HG03432 (cell line): ENCODE measurements at regions not wholly inside any gene's neighbourhood (a gene's known extent, or its start where the extent isn't known, plus 50 kb on each side); places are given as distances from the start of the nearest gene placed in this dataset.
"Not testable (repeated sequence)": the region's sequence is repeated elsewhere in the genome, so short reads cannot be mapped to it uniquely, and the experiment has no call there.

Source experiments
- ATAC-seq: cut with Tn5 transposase; IDR thresholded peaks from one replicate; pipeline ENCODE4 v1.9.1; 2021; ENCODE audit warnings: mild to moderate bottlenecking, moderate library complexity; ENCODE audit not compliant: unreplicated experiment

DNA sequence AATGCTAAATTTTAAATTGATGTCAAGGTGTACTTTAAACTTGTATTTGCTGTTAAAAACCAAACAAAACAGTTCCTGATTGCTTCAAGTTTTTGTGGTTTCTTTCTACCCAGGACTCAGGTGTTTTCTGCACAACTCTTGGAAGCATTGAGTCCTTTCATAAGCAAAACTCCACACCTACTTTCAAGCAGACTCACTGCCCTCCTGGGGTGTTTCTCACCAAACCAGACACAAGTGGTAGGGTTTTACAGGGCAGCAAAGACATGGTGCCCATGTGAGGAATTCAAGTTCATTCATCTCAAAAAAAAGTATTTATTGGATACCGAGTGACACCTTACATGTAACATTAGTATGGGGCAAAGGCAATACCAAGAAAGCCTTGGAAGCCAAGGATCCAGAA, 146.7 kb upstream of the BNIP2 start:
- ATAC-seq, result no peak

DNA sequence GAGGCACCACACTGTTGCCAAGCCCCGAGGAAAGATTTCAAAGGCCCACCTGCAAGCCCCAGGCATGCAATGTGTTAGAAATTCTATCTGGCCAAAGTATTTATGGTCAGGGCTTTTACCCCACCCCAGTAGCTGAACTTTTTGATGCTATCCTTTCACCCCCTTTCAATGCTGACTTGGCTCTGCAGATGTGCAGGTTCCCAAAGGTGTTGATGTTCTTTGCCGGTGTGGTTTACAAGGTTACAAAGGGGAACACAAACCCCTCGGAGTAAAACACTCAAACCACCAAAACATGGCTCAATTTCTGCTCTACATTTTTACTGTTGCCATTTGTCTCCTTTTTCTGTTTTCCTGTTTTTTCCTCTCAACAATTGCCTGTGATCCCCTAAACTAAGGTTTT, 145.4 kb upstream of the BNIP2 start:
- ATAC-seq, result no peak

DNA sequence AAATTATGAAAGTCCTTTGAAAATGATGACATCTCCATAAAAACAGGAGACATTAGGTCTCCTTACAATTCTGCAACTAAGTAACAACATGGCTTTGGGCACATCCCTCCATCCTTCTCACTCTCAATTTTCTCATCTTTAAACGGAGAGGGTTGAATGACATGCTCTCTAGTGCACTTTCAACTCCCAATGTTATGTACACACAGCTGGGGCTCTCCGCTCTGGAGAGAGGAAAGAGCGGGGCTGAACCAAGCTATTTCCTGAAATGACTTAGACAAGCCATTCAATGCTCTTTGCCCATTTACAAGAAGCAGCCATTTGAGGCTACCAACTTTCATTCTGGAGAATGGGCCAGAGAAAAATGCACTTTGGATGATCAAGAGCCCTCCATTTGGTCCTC, 144.2 kb upstream of the BNIP2 start:
- ATAC-seq, result no peak

DNA sequence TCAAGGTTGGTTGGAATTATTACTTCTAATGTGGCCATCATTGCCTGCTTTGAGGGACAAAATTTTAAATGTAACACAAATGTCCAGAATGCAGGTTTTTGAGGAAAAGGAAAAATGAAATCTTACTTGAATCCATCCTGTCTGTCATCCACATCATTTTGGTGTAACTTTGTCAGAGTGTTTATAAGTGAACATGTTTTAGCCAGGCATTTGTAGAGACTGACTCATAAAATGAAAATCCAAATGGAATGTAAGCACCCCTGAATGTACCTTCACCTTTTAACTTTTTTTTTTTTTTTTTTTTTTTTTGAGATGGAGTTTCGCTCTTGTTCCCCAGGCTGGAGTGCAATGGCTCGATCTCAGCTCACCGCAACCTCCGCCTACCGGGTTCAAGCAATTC, 141.8 kb upstream of the BNIP2 start:
- ATAC-seq, result no peak

DNA sequence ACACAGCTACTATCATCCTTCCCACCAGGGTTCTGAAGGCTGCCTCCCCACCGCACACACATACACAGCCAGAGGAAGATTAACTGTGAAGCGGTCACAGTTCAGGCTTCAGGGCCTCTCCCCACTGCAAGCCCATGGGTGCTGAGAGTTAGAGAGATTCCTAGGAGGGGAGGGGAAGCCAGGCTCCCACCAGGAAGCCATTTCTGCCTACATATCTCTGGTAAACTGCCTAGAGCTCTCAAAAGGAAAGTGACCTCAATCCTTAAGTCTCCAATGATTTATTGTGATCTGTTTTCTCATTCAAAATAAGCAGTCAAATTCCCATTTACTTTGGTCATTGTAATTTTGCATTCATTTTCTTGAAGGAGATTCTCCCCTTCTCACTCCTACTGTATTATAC, 141.0 kb upstream of the BNIP2 start:
- ATAC-seq, result no peak

- ATAC-seq, result no peak
Observed at GRCh38 chr15:59828861-59829260, 139.7 kb upstream of the BNIP2 start.

DNA sequence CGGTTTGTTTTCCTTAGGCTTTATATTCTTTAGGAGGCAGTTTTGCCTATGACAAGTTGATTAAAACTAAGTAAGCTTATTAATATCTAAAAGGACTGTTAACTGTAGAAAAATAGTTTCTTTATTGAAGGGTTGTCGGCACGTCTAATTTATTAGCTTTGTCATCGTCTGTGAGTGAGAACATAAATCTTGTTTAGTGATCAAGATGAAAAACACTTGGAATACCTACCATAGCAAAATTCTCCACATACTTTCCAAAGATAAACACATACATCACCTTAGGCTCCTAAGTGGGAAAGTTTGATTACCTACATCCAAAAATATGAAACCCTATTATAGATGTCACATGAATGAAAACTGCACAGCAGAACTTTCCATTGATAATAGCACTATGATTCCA, 139.1 kb upstream of the BNIP2 start:
- no peak for ATAC-seq

DNA sequence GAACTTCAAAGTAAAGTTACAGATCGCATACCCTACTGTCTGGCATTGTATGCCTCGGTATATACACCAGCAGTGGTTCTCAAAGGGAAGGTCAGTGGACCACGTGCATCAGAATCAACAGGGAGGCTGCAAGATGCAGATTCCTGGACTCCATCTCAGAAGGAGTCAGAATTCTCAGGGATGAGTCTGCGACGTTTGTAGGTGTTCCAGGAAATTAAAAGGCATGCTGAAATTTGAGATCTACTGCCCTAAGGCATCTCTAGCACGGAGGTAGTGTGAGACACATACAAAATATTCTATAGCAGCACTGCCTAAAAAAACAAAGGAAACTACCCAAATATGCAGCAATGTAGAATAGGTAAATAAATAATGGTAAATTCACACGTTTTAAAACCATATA, 136.8 kb upstream of the BNIP2 start:
- no peak for ATAC-seq

DNA sequence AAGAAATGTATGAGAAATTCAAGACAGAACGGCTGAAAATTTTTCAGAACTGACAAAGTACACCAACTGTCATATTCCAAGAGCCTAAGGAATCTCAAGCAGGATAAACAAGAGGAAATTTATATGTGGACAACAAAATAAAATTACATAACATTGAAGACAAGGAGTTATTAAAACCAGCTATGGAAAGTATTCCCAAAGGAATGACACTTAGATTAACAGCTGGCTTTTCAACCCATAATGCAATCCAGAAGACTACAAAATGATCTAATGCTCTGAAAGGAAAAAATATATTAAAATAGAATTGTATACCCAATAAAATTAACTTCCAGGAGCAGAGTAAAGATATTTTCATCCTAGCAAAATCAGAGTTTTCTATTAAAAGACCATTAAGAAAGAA, 132.2 kb upstream of the BNIP2 start:
- no peak for ATAC-seq

DNA sequence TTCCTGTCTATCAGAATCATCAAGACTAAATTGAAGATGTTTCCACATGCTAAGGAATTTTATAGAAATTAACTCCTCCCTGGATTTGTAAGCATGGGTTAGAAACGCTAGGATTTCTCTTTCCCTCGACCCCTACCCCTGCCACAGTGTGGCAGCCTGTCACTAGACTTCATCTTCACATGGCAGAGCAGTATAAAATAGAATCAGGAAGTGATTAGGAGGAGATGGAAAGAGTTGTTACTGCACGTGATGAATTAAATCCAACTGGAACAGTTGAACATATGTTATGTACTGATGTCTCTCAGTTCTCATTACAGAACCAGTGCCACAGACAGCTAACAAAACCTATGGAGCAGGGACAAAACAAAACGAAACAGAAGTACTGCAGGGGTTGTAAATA, 130.0 kb upstream of the BNIP2 start:
- ATAC-seq, result no peak

GRCh38 chr15:59818336-59818735, 129.2 kb upstream of the BNIP2 start:
- no peak for ATAC-seq

DNA sequence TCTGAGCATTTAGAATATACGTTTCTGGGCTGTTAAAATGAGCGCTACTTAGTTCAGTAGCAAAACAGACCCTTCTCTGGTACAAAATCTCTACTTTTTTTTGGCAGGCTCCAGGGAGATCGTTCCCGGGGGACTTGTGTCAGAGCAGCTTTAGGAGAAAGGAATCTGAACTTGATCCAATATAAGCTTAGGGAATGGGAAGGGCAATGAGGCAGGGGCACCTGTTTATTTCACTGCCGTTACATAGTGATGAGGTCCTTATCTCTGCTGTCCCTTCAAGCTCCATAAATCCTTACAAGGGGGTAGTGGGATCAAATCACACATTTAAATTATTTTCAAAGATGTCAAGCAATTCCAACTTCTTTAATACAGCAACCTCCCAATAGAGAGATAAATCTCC, 128.7 kb upstream of the BNIP2 start:
- no peak for ATAC-seq

DNA sequence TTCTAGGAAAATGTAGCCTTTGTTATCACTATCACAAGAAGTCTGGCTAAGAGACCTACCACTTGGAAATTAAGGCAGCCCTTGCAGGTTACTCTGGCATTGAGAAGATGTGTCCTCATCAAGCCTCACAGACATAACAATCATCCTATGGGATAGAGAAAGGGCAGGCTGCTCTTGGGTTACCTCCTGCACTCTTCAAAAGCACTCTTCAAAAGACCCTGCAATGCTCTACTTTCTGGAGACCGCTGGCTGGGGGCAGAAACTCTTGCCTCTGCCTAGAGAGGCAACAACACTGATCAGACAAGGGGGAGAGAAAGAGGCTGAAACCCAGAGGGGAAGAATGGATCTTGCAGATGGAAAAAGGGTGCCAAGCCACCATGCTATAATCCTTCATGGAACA, 127.9 kb upstream of the BNIP2 start:
- no peak for ATAC-seq

DNA sequence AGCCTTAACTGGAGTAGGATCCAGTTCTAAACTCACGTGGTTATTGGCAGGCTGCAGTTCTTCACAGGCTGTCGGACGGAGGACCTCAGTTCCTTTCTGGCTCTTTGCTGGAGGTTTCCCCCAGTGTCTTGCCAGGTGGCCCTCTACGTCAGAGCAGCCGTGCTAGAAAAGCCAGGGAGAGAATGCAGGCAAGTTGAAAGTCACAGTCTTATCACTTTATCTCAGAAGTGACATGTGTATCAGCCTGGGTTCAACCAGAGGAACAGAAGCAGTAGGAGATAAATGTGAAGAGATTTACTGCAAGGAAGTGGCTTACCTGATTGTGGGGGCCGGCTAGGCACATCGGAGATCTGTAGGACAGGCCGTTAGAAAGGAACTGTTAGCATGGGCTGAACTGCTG, 125.3 kb upstream of the BNIP2 start:
- no peak for ATAC-seq

GRCh38 chr15:59812889-59813288, 123.8 kb upstream of the BNIP2 start:
- ATAC-seq, result no peak

DNA sequence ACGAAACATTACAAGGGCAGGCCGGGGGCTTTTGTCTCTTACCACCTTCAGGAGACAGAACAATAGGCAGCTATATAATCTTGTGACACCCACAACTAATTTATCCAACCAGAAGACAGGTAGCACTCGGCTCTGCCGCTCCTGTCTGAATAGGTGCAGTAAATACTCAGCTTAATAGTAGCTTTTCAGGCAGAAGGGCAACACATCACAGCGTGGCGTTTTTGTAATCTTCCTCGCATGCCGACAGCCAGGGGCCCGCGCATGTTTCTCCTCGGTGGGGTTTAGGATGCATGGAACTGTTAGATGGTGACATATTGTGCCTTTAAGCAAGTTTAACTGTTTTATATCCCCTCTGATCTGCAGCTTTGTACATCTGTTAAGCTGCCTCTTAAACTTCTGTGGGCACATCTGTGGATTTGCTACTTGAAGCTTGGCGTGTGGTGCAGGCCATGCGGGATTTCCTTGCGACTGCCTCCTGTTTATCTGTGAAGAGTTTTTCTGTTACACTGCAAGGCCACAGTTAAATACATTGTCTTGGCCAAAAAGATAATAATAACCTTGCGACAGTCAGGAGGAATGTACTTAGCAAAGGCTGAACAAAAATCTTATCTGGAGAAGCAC, 123.2 kb upstream of the BNIP2 start:
- no peak for ATAC-seq

- not testable (repeated sequence) for ATAC-seq
Observed at GRCh38 chr15:59803293-59803966, 114.3 kb upstream of the BNIP2 start.

DNA sequence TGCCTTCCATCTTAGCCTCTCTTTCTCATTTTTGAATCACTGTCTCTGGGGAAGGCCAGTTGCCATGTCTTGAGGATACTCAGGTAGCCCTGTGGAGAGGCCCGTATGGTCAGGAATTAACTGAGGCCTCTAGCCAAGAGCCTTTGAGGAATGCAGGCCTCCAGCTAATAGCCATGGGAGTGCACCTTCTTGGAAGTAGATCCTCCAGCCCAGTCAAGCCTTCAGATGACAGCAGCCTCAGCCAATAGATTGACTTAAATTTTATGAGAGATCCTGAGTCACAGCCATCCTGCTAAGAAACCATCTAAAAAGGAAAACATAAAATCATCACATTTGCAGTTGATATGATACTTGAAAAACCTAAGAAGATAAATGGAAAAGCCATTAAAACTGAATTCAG, 112.5 kb upstream of the BNIP2 start:
- no peak for ATAC-seq

DNA sequence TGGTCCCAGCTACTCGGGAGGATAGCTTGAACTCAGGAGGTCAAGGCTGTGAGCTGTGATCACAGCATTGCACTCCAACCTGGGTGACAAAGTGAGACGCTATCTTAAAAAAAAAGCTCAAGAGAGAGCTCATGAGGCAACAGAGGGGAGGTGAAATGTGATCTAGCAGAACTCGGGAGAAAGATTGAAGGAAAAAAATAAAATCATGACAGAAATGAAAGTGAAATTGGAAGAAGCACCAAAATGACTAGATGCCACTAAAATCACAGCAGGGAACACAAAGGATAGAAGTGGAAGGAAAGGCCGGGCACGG, 109.4 kb upstream of the BNIP2 start:
- no peak for ATAC-seq

GRCh38 chr15:59797756-59798604, 108.9 kb upstream of the BNIP2 start:
- no peak for ATAC-seq

DNA sequence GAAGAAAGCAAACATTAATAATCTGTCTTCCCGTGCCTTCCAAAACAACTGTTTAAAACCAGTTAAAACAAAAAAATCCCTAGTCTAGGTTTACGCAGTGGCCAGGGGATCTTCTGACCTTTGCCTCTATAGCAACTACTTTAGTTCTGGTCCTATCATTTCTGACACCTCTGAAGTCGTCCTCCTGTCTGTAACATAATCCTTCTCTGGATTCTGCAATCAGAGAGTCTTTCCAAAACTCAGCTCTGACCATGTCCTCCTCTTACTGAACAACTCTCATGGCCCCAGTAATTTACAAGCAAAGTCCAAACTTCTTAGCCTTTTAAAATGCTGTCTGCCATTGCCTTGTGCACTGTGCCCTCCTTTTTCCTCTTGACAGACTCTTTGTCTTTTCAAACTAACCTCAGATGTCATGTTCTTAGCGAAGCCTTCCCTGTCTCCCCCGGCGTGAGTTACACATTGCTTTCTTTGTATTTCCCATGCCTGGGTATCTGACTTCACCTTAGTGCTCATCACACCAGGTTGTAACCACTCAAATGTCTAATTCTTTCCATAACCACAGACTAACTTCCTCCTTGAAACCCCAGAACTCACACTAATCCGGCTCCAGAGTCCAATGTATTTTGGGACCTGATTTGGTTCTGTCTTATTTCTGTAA, 105.2 kb upstream of the BNIP2 start:
- no peak for ATAC-seq

DNA sequence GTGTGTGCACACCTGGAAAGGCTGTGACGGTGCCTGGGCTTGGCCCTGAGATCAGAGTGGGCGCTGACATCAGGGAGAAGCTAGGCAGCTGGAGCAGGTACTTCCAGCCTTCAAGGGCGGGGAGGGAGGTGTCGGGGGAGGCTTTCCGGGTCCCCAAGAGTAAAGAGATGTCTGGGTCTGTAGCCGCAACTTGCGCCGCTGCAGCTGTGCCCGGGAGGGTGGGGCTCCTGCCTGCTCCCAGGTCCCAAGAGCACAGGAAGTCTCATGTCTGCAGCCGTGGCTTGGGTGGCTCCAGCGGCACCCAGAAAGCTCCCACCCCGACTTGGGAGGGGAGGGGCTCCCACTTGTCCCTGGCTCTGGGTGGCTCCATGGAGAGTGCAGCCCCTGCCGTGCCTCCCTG, 103.2 kb upstream of the BNIP2 start:
- ATAC-seq, result no peak
